ENCODE measurements at regions not wholly inside any gene's neighbourhood (a gene's known extent, or its start where the extent isn't known, plus 50 kb on each side); places are given as distances from the start of the nearest gene placed in this dataset.

GRCh38 chr16:35753559-35754390 lies 2294.4 kb downstream of the TP53TG3F start:
- Histone ChIP-seq H3K9ac (no peak overlapping the region), H3K27ac (no peak overlapping the region), H3F3A (ENCODE audit: insufficient read depth) (no peaks in the 10 kb centered on the region), H3K9me3 (ENCODE audit: low read depth) (no peaks in the 10 kb centered on the region), H3K36me3 (ENCODE audit: low read depth) (no peaks in the 10 kb centered on the region), H3K27me3 (replicated peaks; ENCODE audit: insufficient read depth) (no peaks in the 10 kb centered on the region), H3K9me2 (ENCODE audit: insufficient read depth) (no peaks in the 10 kb centered on the region), H3K4me3 (no peak overlapping the region), H4K20me1 (ENCODE audit: insufficient read depth) (no peaks in the 10 kb centered on the region), H3K79me2 (ENCODE audit: insufficient read depth) (no peaks in the 10 kb centered on the region), H3K4me1 (ENCODE audit: insufficient read depth) (no peaks in the 10 kb centered on the region), H3K4me2 (ENCODE audit: unreplicated experiment) (no peak overlapping the region), H2AFZ (no peak overlapping the region)
- WGBS, 2 experiments (ENCODE audit: low coverage in 1 of 2, low lambda C conversion rate in 2 of 2, missing lambda C conversion rate in 2 of 2): 22 to 35% methylated on average over 10 to 12 of the region's 12 CpGs
- in situ Hi-C loops (cut with MboI): no loop called here
- TF ChIP-seq EZH2phosphoT487 (IDR thresholded peaks at IDR 0.05; ENCODE audit: insufficient read depth, low read depth) (no peak), EZH2 (IDR thresholded peaks at IDR 0.05; ENCODE audit: insufficient read depth, poor library complexity, severe bottlenecking) (no peak)
- no peak for DNase-seq

GRCh38 chr16:35754391-35755369 lies 2295.3 kb downstream of the TP53TG3F start:
- Histone ChIP-seq H3K4me1 (ENCODE audit: insufficient read depth) (no peaks in the 10 kb centered on the region), H3K36me3 (ENCODE audit: low read depth) (no peaks in the 10 kb centered on the region), H3K79me2 (ENCODE audit: insufficient read depth) (no peaks in the 10 kb centered on the region), H4K20me1 (ENCODE audit: insufficient read depth) (no peaks in the 10 kb centered on the region), H3K27me3 (replicated peaks; ENCODE audit: insufficient read depth) (no peaks in the 10 kb centered on the region), H3K9ac (no peak overlapping the region), H3K4me3 (no peak overlapping the region), H3K4me2 (ENCODE audit: unreplicated experiment) (no peak overlapping the region), H2AFZ (no peak overlapping the region), H3K9me2 (ENCODE audit: insufficient read depth) (no peaks in the 10 kb centered on the region), H3K9me3 (ENCODE audit: low read depth) (no peaks in the 10 kb centered on the region), H3K27ac (no peak overlapping the region), H3F3A (ENCODE audit: insufficient read depth) (no peaks in the 10 kb centered on the region)
- in situ Hi-C loops (cut with MboI): no loop called here
- no peak for DNase-seq
- TF ChIP-seq EZH2phosphoT487 (IDR thresholded peaks at IDR 0.05; ENCODE audit: insufficient read depth, low read depth): no peak
- TF ChIP-seq EZH2 (IDR thresholded peaks at IDR 0.05; ENCODE audit: insufficient read depth, poor library complexity, severe bottlenecking): no peak
- 30 to 32% methylated on average over 11 to 12 of the region's 12 CpGs for WGBS, 2 experiments (ENCODE audit: low coverage in 1 of 2, low lambda C conversion rate in 2 of 2, missing lambda C conversion rate in 2 of 2)

- in situ Hi-C loops (cut with MboI): no loop called here
- no peaks in the 10 kb centered on the region for H3K36me3 ChIP-seq (ENCODE audit: low read depth)
- H3K4me1 ChIP-seq (ENCODE audit: insufficient read depth): no peaks in the 10 kb centered on the region
- no peaks in the 10 kb centered on the region for H3K9me2 ChIP-seq (ENCODE audit: insufficient read depth)
- H2AFZ ChIP-seq: no peak overlapping the region
- no peaks in the 10 kb centered on the region for H3K9me3 ChIP-seq (ENCODE audit: low read depth)
- TF ChIP-seq EZH2phosphoT487 (IDR thresholded peaks at IDR 0.05; ENCODE audit: insufficient read depth, low read depth) (no peak), EZH2 (IDR thresholded peaks at IDR 0.05; ENCODE audit: insufficient read depth, poor library complexity, severe bottlenecking) (no peak)
- no peaks in the 10 kb centered on the region for H4K20me1 ChIP-seq (ENCODE audit: insufficient read depth)
- H3K4me3 ChIP-seq: no peak overlapping the region
- no peak overlapping the region for H3K27ac ChIP-seq
- no peaks in the 10 kb centered on the region for H3F3A ChIP-seq (ENCODE audit: insufficient read depth)
- no peak for DNase-seq
- H3K79me2 ChIP-seq (ENCODE audit: insufficient read depth): no peaks in the 10 kb centered on the region
- H3K27me3 ChIP-seq (replicated peaks; ENCODE audit: insufficient read depth): no peaks in the 10 kb centered on the region
- H3K4me2 ChIP-seq (ENCODE audit: unreplicated experiment): no peak overlapping the region
- no peak overlapping the region for H3K9ac ChIP-seq
- 25 to 33% methylated on average over 12 of the region's 12 CpGs for whole genome bisulfite sequencing, 2 experiments (ENCODE audit: low coverage in 1 of 2, low lambda C conversion rate in 2 of 2, missing lambda C conversion rate in 2 of 2)
These were observed 2329.0 kb downstream of the TP53TG3F start for GRCh38 chr16:35788381-35788780.

- Histone ChIP-seq H3K9me3 (ENCODE audit: low read depth) (no peaks in the 10 kb centered on the region), H3K9me2 (ENCODE audit: insufficient read depth) (no peaks in the 10 kb centered on the region), H3K79me2 (ENCODE audit: insufficient read depth) (no peaks in the 10 kb centered on the region), H3K4me2 (ENCODE audit: unreplicated experiment) (no peak overlapping the region), H3K4me1 (ENCODE audit: insufficient read depth) (no peaks in the 10 kb centered on the region), H3K27me3 (replicated peaks; ENCODE audit: insufficient read depth) (no peaks in the 10 kb centered on the region), H3K27ac (no peak overlapping the region), H3K9ac (no peak overlapping the region), H3F3A (ENCODE audit: insufficient read depth) (no peaks in the 10 kb centered on the region), H2AFZ (no peak overlapping the region), H3K4me3 (no peak overlapping the region), H4K20me1 (ENCODE audit: insufficient read depth) (no peaks in the 10 kb centered on the region), H3K36me3 (ENCODE audit: low read depth) (no peaks in the 10 kb centered on the region)
- 44 to 47% methylated on average over 25 of the region's 25 CpGs for WGBS, 2 experiments (ENCODE audit: low coverage in 1 of 2, low lambda C conversion rate in 2 of 2, missing lambda C conversion rate in 2 of 2)
- no peak for TF ChIP-seq EZH2phosphoT487 (IDR thresholded peaks at IDR 0.05; ENCODE audit: insufficient read depth, low read depth)
- no peak for TF ChIP-seq EZH2 (IDR thresholded peaks at IDR 0.05; ENCODE audit: insufficient read depth, poor library complexity, severe bottlenecking)
- in situ Hi-C loops (cut with MboI): no loop called here
- DNase-seq: no peak
These were observed 2333.3 kb downstream of the TP53TG3F start for GRCh38 chr16:35792516-35793285.

Measured in GM23248 (cell line).